Neuron (in vitro differentiated cells): ENCODE measurements at regions not wholly inside any gene's neighbourhood (a gene's known extent, or its start where the extent isn't known, plus 50 kb on each side); places are given as distances from the start of the nearest gene placed in this dataset.

Experiments used
- H2AFZ ChIP-seq: one replicate; pipeline ENCODE4 v1.6.1; 2013; ENCODE audit warnings: low read depth, mild to moderate bottlenecking, inconsistent platforms, low read length, moderate library complexity
- H3K27me3 ChIP-seq: one replicate; pipeline ENCODE4 v1.6.1; 2013; ENCODE audit warnings: low read length; ENCODE audit not compliant: insufficient read depth
- H3K36me3 ChIP-seq: one replicate; pipeline ENCODE4 v1.6.1; 2013; ENCODE audit warnings: low read length; ENCODE audit not compliant: insufficient read depth
- H3K4me1 ChIP-seq: one replicate; pipeline ENCODE4 v1.6.1; 2013; ENCODE audit warnings: low read length; ENCODE audit not compliant: insufficient read depth
- H3K4me3 ChIP-seq: 2 replicates; pipeline ENCODE4 v1.5.1; 2013; ENCODE audit warnings: mild to moderate bottlenecking, low read length, moderate library complexity
- H3K9me3 ChIP-seq: one replicate; pipeline ENCODE4 v1.6.1; 2013; ENCODE audit warnings: low read length

DNA sequence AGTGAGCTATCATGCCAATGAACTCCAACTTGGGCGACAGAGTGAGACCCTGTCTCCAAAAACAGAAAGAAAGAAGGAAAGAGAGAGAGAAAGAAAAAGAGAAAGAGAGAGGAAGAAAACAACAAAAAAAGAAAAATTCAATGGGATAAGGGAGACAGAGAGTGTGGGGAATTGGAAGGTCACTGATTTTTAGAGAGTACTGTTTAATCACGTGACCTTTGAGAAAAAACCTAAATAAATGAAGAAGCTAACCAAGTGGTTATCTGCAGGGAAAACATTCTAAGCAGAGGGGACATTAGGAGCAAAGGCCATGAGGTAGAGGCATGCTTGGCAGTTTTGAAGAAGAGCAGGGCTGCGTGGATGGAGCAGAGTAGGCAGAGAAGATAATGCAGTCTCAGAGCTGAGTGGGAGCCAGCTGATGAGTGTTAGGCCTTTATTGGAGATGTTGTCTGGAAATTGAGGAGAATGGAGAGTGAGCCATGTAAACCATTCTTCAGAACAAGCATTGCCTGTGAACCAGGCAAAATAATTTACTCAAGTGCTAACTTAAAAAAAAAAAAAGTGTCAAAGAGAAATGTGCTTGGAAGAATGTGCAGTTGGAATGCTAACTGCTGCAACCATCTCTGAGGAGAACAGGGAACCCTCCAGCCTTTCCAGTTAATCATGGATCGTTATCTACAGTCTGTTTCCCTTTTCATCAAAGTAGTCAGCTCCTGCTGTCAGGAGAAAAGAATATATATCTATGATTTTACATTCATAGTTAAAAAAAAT is 377.3 kb upstream of the SEMA6D start:
- Histone ChIP-seq H2AFZ (no peak overlapping the region), H3K27me3 (no peaks in the 10 kb centered on the region), H3K9me3 (no peaks in the 10 kb centered on the region), H3K4me3 (no peak overlapping the region), H3K36me3 (no peaks in the 10 kb centered on the region), H3K4me1 (no peaks in the 10 kb centered on the region)

DNA sequence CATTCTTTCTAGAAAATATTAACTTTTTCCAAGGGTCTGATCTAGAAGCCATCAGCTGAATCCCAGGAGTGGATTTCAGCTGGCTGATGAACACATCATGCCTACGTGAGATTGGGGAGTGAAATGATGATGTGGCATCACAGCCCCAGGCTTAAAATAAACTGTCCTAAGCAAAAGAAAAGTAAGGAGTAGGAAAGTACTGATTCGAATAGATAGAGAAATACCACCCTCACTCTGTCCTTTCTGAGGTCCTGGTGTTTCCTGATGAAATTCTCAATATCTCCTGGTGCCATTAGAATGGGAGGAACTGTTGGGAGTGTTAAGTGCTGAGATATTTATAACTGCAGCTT is 376.8 kb upstream of the SEMA6D start:
- H3K4me1 ChIP-seq, result no peaks in the 10 kb centered on the region
- no peak overlapping the region for H2AFZ ChIP-seq
- no peak overlapping the region for H3K4me3 ChIP-seq
- no peaks in the 10 kb centered on the region for H3K27me3 ChIP-seq
- no peaks in the 10 kb centered on the region for H3K36me3 ChIP-seq
- H3K9me3 ChIP-seq, result no peaks in the 10 kb centered on the region

GRCh38 chr15:47349179-47349578 is 368.1 kb upstream of the SEMA6D start:
- H2AFZ ChIP-seq, result no peak overlapping the region
- H3K4me3 ChIP-seq, result no peak overlapping the region
- no peaks in the 10 kb centered on the region for H3K27me3 ChIP-seq
- H3K9me3 ChIP-seq, result no peaks in the 10 kb centered on the region
- no peaks in the 10 kb centered on the region for H3K4me1 ChIP-seq
- no peaks in the 10 kb centered on the region for H3K36me3 ChIP-seq

GRCh38 chr15:47351501-47351900 is 365.8 kb upstream of the SEMA6D start:
- Histone ChIP-seq H3K9me3 (no peaks in the 10 kb centered on the region), H3K4me3 (no peak overlapping the region), H3K27me3 (no peaks in the 10 kb centered on the region), H3K4me1 (no peaks in the 10 kb centered on the region), H3K36me3 (no peaks in the 10 kb centered on the region), H2AFZ (no peak overlapping the region)

DNA sequence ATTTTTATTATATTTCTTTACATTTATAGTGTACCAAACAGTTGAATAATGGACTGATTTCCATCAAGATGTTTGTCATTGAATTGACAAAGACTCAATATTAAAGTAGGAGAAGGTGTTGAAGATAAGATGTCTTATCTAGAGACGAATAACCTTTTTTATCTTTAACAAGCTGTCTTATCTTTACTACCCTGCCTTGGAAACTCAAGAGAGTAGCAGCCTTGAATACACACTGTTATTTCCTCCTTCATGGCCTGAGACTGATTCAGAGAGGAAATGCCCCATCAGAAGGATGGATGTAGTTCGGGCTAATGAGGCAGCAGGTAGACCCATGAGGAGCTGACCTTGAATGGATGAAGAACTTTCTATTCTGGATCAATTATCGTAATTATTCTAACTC is 365.1 kb upstream of the SEMA6D start:
- Histone ChIP-seq H2AFZ (no peak overlapping the region), H3K4me3 (no peak overlapping the region), H3K9me3 (no peaks in the 10 kb centered on the region), H3K27me3 (no peaks in the 10 kb centered on the region), H3K36me3 (no peaks in the 10 kb centered on the region), H3K4me1 (no peaks in the 10 kb centered on the region)

GRCh38 chr15:47355759-47356158 is 361.5 kb upstream of the SEMA6D start:
- no peaks in the 10 kb centered on the region for H3K9me3 ChIP-seq
- no peaks in the 10 kb centered on the region for H3K4me1 ChIP-seq
- no peaks in the 10 kb centered on the region for H3K27me3 ChIP-seq
- no peak overlapping the region for H2AFZ ChIP-seq
- H3K4me3 ChIP-seq, result no peak overlapping the region
- no peaks in the 10 kb centered on the region for H3K36me3 ChIP-seq

DNA sequence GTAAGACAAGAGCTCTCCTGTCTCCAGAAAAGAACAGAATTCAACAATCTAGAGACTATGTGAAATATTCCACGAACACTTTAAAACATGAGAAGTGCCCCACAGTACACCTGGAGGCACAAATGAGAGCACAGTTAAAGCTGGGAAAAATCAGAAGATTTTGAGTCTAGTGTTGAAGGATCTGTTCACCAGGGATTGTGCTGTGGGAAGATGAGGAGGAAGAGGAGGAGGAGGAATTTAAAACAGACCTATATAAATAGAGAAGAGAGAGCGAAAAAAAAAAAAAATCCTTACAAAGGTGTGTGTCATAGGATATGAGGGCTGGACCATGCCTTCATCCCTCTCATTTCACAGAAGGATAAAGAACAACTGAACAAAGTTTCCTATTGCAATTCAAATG is 361.0 kb upstream of the SEMA6D start:
- Histone ChIP-seq H3K4me3 (no peak overlapping the region), H3K4me1 (no peaks in the 10 kb centered on the region), H3K36me3 (no peaks in the 10 kb centered on the region), H2AFZ (no peak overlapping the region), H3K27me3 (no peaks in the 10 kb centered on the region), H3K9me3 (no peaks in the 10 kb centered on the region)

GRCh38 chr15:47358876-47359275 is 358.4 kb upstream of the SEMA6D start:
- Histone ChIP-seq H3K36me3 (no peaks in the 10 kb centered on the region), H3K9me3 (no peaks in the 10 kb centered on the region), H3K27me3 (no peaks in the 10 kb centered on the region), H2AFZ (no peak overlapping the region), H3K4me3 (no peak overlapping the region), H3K4me1 (no peaks in the 10 kb centered on the region)

DNA sequence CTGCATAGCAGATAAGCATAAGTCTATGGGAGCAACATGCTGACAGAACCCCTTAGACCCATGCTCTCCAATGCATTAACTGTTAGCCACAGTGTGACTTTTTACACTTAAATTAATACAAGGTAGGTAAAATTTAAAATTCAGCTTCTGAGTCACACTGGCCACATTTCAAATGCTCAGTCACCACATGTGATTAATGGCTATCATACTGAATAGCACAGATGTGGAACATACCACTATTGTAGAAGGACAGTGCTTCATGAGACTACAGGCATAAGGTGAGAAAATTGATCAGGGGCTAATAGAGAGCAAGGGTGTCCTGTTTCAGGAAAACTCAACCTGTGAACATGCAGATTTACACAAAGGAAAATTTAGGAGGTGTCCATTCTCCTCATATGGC is 357.0 kb upstream of the SEMA6D start:
- Histone ChIP-seq H3K36me3 (no peaks in the 10 kb centered on the region), H3K27me3 (no peaks in the 10 kb centered on the region), H3K4me1 (no peaks in the 10 kb centered on the region), H3K4me3 (no peak overlapping the region), H2AFZ (no peak overlapping the region), H3K9me3 (no peaks in the 10 kb centered on the region)

DNA sequence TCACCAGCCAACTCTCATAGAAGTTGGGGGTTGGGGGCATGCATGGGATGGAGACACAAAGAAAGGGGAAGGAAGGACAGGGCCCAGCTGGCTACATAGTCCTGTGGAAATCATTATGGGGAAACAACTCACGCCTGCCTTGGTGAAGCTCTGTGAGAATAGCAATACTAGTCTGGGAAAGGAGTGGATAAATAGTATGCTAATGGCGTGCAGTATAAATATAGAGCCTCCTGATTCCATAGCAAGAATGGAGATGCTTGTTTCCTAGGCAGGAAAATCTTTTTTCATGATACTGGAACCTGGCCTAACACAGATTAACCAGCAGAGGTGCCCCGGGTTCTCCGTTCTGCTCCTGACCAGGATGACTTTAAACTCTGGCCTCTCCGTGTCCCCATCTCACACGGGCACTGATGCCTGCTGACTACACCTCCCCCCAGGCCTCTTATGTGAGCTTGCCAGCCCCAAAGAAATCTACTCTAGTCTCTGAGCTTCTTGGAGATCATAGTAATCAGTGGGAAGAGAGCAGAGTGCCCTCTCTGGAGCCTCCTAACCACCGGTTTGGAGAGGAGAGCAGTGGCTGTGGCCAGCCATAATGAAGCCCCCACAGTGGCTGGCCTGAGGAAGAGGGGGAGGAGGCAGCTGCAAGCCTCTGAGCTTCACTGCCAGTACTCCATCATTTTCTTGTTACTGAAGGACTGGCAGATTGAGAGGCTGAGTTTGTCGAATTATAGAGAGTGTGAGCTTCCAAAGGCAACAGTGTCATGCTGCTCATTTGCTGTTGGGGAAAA is 355.0 kb upstream of the SEMA6D start:
- H3K36me3 ChIP-seq, result no peaks in the 10 kb centered on the region
- H3K9me3 ChIP-seq, result no peaks in the 10 kb centered on the region
- no peak overlapping the region for H3K4me3 ChIP-seq
- H3K4me1 ChIP-seq, result no peaks in the 10 kb centered on the region
- no peaks in the 10 kb centered on the region for H3K27me3 ChIP-seq
- H2AFZ ChIP-seq, result no peak overlapping the region

DNA sequence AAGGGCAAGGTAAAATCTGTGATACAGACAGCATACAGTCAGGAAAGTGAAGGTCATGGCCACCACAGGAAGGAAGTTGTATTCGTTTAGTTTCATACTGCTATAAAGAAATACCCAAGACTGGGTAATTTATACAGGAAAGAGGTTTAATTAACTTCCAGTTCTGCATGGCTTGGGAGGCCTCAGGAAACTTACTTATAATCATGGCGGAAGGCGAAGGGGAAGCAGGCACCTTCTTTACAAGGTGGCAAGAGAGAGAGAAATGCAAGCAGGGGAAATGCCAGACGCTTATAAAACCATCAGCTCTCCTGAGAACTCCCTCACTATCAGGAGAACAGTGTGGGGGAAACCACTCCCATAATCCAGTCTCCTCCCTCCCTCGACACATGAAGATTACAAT is 353.7 kb upstream of the SEMA6D start:
- no peak overlapping the region for H2AFZ ChIP-seq
- no peaks in the 10 kb centered on the region for H3K9me3 ChIP-seq
- no peaks in the 10 kb centered on the region for H3K36me3 ChIP-seq
- no peaks in the 10 kb centered on the region for H3K4me1 ChIP-seq
- no peak overlapping the region for H3K4me3 ChIP-seq
- no peaks in the 10 kb centered on the region for H3K27me3 ChIP-seq

DNA sequence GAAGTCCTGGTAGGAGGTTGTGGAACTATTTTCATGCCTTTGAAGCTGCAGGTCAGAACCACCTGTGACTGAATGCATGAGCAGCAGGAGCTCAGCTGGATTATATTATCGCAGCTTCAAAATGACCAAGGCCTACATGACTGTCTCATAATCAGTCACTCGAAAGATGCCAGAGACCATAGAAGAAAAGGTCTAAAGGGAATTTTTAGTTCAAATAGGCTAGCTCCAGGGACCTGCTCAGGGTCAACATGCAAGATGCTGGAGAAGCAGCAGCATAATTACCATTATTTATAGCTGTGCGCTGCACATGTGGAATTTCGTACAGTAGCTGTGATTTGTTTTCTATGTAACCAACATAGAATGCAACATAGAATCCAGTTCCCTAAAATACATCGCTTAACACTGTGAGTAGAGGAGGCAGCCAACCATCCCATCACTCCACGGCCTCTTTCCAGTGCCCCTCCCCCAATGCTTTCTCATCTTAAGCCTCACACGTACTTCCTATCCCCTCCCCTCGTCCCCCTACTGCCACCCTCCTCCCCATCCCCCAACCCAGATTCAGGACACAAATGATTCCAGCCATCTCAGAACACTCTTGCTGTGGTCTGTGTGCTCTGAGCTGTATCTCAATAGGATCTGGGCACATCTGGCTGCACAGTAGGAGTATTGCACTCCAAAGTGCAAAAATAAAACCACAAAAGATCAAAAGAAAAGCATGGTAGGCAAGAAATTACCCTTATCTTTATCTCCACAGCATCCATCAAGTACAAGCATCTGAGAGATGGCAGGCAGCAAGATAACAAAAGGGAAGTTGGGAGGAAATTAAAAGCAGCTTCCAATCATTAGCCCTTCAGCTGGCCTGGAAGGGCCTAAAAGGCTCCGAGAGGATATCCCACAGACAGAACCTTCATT is 352.8 kb upstream of the SEMA6D start:
- no peak overlapping the region for H2AFZ ChIP-seq
- H3K4me3 ChIP-seq, result no peak overlapping the region
- H3K9me3 ChIP-seq, result no peaks in the 10 kb centered on the region
- no peaks in the 10 kb centered on the region for H3K4me1 ChIP-seq
- no peaks in the 10 kb centered on the region for H3K27me3 ChIP-seq
- no peaks in the 10 kb centered on the region for H3K36me3 ChIP-seq

- no peaks in the 10 kb centered on the region for H3K27me3 ChIP-seq
- H3K4me1 ChIP-seq, result no peaks in the 10 kb centered on the region
- H3K36me3 ChIP-seq, result no peaks in the 10 kb centered on the region
- no peak overlapping the region for H2AFZ ChIP-seq
- H3K9me3 ChIP-seq, result no peaks in the 10 kb centered on the region
- no peak overlapping the region for H3K4me3 ChIP-seq
These were observed 350.4 kb upstream of the SEMA6D start for GRCh38 chr15:47366884-47367283.
